Progenitor cell of endocrine pancreas (in vitro differentiated cells): ENCODE measurements at regions not wholly inside any gene's neighbourhood (a gene's known extent, or its start where the extent isn't known, plus 50 kb on each side); places are given as distances from the start of the nearest gene placed in this dataset.

Experiments used
- DNase-seq: peaks from one replicate; pipeline ENCODE4 v3.0.0; 2021; ENCODE audit warnings: low spot score; ENCODE audit not compliant: unreplicated experiment
- H3K27ac Mint-ChIP-seq: 2 replicates; pipeline ENCODE4 v1.8.0; 2021; ENCODE audit warnings: mild to moderate bottlenecking, moderate library complexity, mixed read lengths
- H3K27me3 Mint-ChIP-seq: 2 replicates; pipeline ENCODE4 v1.8.0; 2021; ENCODE audit warnings: mixed read lengths
- H3K36me3 Mint-ChIP-seq: 2 replicates; pipeline ENCODE4 v1.8.0; 2022; ENCODE audit warnings: mixed read lengths; ENCODE audit not compliant: insufficient read depth
- H3K4me1 Mint-ChIP-seq: 2 replicates; pipeline ENCODE4 v1.8.0; 2021; ENCODE audit warnings: low read depth, mixed read lengths
- H3K4me3 Mint-ChIP-seq: 2 replicates; pipeline ENCODE4 v1.8.0; 2021; ENCODE audit warnings: low read depth, mild to moderate bottlenecking, moderate library complexity, mixed read lengths
- H3K9me3 Mint-ChIP-seq: 2 replicates; pipeline ENCODE4 v1.8.0; 2021; ENCODE audit warnings: low read depth, mixed read lengths
- CTCF ChIP-seq: fragments of 200-600 bp; sonication (generic); IDR thresholded peaks from one replicate; pipeline ENCODE4 v1.5.0; 2021; ENCODE audit warnings: antibody characterized with exemption, mild to moderate bottlenecking; ENCODE audit not compliant: unreplicated experiment

DNA sequence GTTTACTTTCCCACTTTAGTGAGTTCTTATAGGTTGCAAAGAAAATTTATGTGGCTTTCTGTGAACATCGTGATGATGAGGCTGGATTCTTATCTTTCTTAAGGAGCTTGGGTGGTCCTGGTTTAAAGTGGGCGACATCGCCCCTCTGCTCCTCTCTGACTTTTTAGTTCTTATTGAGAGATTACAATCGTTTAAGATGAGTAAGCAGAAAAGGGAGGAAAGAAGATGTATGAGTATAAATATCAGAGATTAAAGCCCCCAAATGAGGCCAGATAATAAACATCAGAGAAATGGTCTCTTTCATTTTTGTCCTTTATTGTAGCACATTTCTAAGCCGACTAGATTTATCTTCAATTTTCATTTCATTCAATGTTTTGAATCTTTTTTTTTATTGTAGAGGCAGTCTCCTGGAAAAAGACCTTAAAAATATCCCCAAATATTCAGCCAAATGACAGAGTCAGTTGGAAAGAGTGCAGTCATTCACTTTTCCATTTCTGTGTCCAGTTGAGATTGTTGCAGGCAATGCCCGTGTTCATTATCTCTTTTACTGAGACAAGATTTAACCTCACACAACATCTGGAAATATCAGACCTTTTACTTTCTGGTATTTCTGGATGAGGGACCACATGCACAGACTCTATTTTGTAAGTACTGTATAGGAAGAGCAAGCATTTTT lies 62.0 kb upstream of the PDE7B start:
- peaks cover 2% of the 10 kb centered on the region for H3K9me3 Mint-ChIP-seq
- no peaks in the 10 kb centered on the region for H3K27me3 Mint-ChIP-seq
- H3K4me3 Mint-ChIP-seq, result no peak overlapping the region
- H3K4me1 Mint-ChIP-seq, result no peaks in the 10 kb centered on the region
- no peak for TF ChIP-seq CTCF
- DNase-seq, result no peak
- no peak overlapping the region for H3K27ac Mint-ChIP-seq
- H3K36me3 Mint-ChIP-seq, result no peaks in the 10 kb centered on the region

DNA sequence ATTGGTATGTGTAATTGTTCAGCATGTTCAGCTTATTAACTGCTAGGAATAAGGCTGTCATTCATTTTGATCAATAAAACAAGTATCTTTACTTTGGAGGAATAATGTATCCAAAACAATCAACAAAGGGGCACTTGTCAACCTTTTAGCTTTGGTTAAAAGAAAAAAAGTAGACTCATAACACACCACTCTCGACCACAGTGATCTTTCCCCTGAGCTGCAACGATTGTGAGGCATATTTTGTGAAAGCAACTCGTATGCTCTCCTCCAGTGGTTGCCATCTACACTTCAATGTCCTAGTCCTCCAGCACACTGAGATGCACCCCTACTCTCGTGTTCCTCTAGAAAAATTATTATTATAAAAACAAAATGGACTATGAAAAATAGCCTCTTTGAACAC lies 60.1 kb upstream of the PDE7B start:
- H3K9me3 Mint-ChIP-seq, result no peaks in the 10 kb centered on the region
- no peak overlapping the region for H3K27ac Mint-ChIP-seq
- no peaks in the 10 kb centered on the region for H3K27me3 Mint-ChIP-seq
- DNase-seq, result no peak
- no peaks in the 10 kb centered on the region for H3K4me1 Mint-ChIP-seq
- H3K4me3 Mint-ChIP-seq, result no peak overlapping the region
- H3K36me3 Mint-ChIP-seq, result no peaks in the 10 kb centered on the region
- TF ChIP-seq CTCF, result no peak

- no peaks in the 10 kb centered on the region for H3K36me3 Mint-ChIP-seq
Observed at GRCh38 chr6:135796643-135797305, 54.7 kb upstream of the PDE7B start.

DNA sequence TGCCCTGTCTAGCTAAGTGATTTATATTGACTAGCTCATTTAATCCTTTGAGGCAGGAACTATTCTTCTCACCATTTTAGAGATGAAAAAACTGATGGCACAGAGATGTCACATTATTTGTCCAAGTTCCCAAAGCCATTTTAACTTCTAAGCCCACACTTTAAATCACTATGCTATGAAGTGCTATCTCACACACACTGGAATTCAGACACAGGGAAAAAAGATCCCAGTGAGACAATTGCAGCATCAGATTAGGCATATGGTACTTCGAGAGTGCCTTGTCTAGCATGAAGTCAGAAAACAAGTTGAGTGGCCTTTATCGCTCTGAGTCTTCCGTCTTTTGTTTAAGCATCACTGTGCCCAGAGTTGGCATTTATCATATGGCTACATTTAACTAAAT lies 54.1 kb upstream of the PDE7B start:
- TF ChIP-seq CTCF, result no peak
- no peak overlapping the region for H3K4me3 Mint-ChIP-seq
- no peaks in the 10 kb centered on the region for H3K27me3 Mint-ChIP-seq
- H3K36me3 Mint-ChIP-seq, result no peaks in the 10 kb centered on the region
- no peak overlapping the region for H3K27ac Mint-ChIP-seq
- no peaks in the 10 kb centered on the region for H3K4me1 Mint-ChIP-seq
- no peak for DNase-seq
- no peaks in the 10 kb centered on the region for H3K9me3 Mint-ChIP-seq

More at GRCh38 chr6:135796643-135797305, 54.7 kb upstream of the PDE7B start:
- Mint-ChIP-seq H3K27me3 (no peaks in the 10 kb centered on the region), H3K9me3 (no peaks in the 10 kb centered on the region), H3K4me3 (no peak overlapping the region), H3K4me1 (no peaks in the 10 kb centered on the region), H3K27ac (no peak overlapping the region)
- DNase-seq, result no peak
- TF ChIP-seq CTCF, result no peak

GRCh38 chr6:135798751-135799515 lies 52.6 kb upstream of the PDE7B start:
- DNase-seq, result no peak
- Mint-ChIP-seq H3K4me3 (no peak overlapping the region), H3K36me3 (no peaks in the 10 kb centered on the region), H3K27ac (no peak overlapping the region), H3K27me3 (no peaks in the 10 kb centered on the region), H3K4me1 (no peaks in the 10 kb centered on the region), H3K9me3 (no peaks in the 10 kb centered on the region)
- no peak for TF ChIP-seq CTCF
